HG02840 (cell line): ENCODE measurements at regions not wholly inside any gene's neighbourhood (a gene's known extent, or its start where the extent isn't known, plus 50 kb on each side); places are given as distances from the start of the nearest gene placed in this dataset.
"Not testable (repeated sequence)": the region's sequence is repeated elsewhere in the genome, so short reads cannot be mapped to it uniquely, and the experiment has no call there.

Experiments used
- ATAC-seq: cut with Tn5 transposase; IDR thresholded peaks from one replicate; pipeline ENCODE4 v1.9.1; 2021; ENCODE audit warnings: mild to moderate bottlenecking, moderate library complexity, moderate number of reproducible peaks; ENCODE audit not compliant: unreplicated experiment, low FRiP score

DNA sequence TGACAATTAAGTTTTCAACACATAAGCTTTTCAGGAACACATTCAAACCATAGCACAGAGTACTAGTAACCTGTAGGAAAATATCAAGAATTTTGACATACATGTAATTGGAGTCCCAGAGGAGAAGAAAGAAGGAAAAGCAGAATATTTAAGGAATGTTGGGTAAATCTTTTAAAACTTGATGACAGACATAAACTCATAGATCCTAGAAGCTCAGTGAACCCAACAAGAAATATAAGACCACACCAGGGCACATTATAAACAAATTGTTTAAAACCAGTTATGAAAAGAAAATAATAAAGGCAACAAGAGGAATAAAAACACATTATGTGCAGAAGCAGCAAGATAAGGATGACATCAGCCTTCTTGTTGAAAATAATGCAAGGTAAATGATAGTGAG is 151.5 kb upstream of the ATXN1 start:
- ATAC-seq = no peak

DNA sequence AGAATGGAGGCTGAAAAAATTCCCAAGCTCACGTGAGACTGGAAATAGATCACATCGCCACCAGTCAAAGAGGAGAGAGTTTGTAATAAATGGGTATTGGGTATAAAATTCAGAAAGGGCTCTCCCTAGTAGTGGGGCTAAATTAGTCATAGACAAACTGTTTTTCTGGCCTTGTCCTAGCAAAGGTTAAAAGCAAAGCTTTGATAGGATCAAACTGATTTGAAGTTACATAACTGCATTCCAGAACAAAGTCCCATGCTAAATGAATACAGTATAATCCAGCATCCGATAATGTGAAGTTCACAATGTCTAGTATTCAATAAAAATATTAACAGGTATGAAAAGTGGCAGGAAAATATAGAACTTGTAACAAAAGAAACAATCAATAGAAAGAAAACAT is 149.8 kb upstream of the ATXN1 start:
- no peak for ATAC-seq

DNA sequence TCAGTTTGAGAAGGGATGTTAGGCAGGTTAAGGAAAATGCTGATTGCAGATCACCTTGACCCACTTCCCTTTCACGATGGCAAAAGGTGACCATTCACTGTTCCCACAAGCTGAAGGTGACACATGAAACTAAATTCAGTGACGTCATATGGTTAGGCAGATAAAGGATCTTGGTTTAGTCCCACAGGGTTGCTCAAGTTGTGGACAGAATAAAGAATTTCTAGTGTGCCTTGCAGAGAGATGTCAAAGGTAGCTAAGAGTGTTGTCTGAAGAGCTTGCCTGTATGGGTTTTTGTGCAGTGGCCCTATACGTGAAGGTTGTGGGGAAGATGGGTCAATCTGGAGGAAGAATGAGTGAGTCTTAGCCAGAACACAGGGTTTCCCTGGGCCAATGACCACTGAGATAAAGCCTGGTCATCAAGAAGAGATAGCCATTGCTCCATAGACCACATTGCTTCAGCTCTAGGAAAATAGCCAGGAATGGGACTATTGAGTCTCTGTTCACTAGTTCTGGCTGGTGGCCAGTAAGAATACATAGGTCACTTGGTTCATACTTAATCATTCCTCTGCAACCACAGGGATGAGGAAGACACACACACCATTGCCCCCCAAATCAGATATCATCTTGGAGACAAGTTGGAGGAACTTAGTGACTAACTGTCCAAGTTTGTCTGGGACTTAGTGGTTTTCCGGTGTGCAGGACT is 148.5 kb upstream of the ATXN1 start:
- ATAC-seq = no peak

DNA sequence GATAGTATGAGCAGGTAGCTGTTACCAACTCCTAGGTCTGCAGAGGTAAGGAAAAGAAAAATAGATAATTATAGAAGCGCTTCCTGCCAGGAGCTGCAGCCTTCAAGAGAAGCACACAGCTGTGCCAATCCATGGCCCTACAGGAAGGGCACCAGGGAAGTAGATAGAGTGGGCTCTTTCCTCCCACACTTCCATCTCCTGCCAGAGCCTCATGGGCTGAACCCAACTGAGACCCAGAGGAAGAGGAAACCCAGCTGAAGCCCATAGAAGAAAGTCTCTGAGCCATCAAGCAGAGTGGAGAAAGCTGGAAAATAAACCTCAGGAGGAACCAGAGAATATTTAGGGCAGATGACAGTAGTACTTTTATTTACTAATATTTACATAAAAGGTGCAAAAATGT is 146.7 kb upstream of the ATXN1 start:
- no peak for ATAC-seq

DNA sequence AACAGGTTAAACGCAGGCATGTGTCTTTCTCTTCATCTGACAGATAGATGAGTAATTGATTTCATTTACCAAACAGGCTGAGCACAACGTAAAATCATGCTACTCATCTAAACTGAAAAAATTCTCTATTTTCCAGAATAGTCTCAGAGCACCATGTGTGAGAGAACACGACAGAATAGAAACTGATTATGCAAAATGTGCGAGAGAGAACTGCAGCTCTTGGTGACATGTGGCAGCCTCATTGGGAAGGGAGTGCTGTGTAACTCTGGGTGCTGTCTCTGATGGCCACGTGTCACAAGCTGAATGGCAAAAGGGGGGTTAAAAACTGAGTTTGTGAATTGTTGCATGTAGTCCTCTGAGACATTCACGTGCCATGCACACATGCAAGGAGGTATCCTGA is 143.7 kb upstream of the ATXN1 start:
- ATAC-seq = no peak

DNA sequence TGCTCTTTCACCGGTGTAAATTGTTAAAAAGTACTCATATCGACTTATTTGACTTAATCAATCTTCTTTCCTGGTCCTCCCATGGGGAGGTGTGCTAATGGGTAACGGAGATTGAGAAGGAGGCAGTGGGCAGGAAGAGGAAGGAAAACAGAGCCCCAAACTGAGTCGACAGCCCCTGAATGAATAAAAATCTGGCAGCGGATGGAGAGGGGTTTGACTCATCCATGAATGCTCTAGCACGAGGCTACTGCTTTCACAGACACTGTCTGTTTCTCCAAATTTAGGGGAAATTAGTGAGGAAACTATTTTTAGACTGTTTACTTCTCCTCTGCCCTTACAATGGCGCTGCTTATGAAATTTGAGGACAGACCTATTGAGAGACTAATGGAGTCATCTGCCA is 142.2 kb upstream of the ATXN1 start:
- ATAC-seq = no peak

DNA sequence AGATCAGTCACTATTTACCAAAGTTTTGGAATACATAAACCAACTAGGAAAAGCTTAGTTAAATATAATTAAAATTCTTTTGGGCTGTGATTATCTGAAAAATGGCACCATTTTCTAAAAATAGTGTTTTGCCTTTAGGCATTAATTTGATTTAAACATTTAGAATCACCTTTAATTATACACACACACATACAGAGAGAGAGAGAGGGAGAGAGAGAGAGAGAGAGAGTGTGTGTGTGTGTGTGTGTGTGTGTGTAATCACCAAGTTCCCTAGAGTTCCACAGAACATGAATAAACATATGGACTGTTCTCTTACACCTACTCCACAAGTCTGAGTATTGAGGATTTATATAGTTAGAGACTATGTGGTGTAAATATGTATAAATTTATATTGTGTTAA is 141.2 kb upstream of the ATXN1 start:
- no peak for ATAC-seq

DNA sequence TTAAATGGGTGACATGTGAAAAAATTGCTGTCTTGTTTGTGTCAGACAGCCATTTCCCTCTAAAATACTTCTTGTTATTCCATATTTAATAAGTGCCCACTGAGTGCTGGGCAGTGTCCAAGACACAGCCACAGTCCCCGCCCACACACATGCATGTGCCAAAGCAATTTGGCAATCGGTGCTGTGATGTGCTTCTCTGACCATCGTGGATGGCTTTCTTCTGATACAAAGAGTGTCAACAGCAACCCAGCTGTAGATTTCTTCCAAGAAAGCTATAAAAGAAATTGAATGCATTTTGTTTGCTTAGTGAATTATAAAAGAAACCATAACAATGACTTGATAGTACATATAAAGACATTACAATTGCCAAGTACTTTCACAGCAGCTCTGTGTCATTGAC is 140.5 kb upstream of the ATXN1 start:
- no peak for ATAC-seq

DNA sequence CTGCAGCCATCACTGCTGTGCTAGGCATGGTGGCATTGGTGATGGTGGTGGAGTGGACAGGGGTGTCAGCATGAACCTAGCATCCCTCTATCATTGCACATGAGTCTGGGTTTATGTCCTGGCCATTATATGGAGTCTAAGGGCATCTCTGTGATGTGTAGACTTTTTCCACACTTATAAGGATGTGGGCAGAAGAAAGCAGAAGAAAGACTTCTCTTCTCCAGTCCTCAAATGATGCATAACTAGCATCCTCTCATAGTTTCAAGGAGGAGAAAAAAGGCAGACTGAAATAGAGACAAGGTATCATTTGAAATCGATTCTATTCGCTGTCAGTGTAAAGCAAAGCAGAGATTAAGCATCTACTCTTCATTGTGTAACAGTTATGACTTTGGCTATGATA is 140.0 kb upstream of the ATXN1 start:
- no peak for ATAC-seq

DNA sequence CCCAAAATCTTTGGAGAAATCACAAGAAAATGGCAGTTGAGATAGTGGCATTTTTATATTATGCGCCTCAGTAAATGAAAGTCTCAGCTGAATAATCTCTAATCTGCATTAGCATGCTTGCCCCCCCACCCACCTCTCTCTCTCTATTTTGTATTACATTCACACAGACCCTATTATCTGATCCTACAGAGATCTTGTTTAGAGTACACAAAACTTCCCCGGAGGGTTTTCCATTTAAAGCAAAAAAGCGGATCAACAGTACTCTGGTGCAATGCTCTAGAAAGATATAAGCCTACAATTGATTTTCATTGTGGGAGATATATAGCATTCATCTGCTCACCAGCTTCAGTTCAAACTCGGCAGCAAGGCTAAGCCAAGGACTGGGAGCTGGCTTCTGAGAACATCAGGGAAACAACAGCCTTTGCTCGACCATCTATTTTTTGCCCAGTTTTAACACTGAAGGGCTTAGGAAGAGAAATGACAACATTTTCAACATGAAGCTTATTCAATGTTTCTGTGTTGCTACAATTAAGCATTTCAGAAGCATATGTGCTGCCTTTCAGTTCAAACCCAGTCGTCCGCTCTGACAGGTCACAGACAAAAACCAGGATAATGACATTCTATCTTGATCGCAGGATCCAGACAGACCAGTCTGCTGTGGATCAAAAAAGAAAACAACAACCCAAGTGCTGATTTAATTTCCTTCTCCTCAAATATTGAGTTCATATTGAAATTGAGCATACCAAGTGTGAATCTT is 137.6 kb upstream of the ATXN1 start:
- no peak for ATAC-seq

DNA sequence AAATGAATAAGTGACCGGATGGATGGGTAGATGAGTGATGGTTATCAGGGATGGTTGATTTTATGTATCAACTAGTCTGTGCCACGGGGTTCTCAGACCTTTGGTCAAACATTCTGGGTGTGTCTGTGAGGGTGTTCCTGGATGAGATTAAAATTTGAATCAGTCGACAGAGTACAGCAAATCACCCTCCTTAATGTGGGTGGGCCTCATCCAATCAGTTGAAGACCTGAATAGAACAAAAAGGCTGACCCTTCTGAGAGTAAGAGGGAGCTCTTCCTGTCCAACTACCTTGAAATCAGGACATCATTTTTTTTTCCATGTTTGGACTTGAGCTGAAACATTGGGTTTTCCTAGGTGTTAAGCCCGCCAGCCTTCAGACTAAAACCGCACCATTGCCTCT is 136.4 kb upstream of the ATXN1 start:
- ATAC-seq = no peak

DNA sequence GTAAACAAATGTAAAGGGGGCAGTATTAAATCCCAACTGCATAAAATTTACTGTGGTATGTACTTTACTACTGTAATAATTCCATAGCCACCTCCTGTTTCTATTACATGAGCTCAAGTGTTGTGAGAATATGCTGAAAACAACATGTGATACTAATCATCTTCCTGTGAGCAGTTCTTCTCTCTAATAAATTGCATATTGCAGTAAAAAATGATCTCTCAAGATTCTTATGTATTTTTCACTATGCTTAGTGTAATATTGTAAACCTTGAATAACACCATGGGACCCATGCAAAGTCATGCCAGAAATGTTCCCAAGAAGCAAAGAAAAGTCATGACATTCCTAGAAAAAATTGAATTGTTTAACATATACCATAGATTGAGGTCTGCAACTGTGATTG is 133.0 kb upstream of the ATXN1 start:
- no peak for ATAC-seq

DNA sequence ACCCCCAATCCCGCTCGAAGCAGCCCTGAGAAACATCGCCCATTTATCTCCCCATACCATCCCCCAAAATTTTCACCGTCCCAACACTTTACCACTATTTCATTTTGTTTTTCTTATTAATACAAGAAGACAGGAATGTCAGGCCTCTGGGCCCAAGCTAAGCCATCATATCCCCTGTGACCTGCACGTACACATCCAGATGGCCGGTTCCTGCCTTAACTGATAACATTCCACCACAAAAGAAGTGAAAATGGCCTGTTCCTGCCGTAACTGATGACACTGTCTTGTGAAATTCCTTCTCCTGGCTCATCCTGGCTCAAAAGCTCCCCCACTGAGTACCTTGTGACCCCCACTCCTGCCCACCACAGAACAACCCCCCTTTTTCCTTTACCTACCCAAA is 129.8 kb upstream of the ATXN1 start:
- not testable (repeated sequence) for ATAC-seq

DNA sequence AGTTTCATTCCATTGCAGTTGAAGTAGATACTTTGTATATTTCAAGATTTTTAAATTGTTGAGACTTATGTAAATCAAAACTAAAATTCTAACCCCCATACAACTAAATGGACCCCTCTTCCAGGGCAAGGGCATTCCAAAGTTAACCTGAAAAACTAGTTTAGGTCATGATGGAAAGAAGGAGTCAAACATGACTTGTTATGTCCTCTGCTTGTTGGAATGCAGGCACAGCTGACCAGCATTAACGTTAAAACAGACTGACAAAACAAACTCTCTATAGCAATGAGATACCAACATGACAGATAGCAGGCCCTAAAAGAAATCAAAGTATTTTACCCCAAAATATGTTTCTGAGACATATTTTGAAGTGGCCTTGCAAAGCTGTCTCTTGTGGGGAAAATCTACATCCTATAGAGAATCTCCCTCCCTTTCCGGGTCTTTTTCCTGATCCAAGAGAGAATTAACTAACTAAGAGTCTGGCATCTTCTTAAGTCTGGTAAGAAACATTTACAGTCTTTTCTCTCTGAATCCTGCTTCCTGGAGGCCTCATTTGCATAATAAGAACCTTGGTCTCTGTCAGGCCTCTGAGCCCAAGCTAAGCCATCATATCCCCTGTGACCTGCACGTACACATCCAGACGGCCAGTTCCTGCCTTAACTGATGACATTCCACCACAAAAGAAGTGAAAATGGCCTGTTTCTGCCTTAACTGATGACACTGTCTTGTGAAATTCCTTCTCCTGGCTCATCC is 124.3 kb upstream of the ATXN1 start:
- ATAC-seq = no peak

DNA sequence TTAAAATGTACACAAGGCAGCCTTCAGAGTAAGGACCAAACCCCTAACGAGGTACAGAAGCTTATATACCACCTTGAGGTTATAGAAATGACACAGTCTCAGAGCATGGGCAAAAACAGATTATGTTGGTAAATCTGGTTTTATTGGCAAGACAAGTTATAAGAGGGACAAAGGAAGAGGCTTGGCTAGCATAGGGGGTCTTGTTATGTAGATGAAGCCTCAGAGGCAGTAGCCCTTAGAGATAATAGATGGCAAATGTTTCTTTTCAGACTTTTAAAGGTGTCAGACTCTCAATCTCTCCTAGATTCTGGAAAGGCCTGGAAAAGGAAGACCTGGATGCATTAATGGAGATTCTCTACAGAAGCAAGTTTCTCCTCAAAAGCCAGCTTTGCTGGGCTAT is 123.3 kb upstream of the ATXN1 start:
- ATAC-seq = no peak

DNA sequence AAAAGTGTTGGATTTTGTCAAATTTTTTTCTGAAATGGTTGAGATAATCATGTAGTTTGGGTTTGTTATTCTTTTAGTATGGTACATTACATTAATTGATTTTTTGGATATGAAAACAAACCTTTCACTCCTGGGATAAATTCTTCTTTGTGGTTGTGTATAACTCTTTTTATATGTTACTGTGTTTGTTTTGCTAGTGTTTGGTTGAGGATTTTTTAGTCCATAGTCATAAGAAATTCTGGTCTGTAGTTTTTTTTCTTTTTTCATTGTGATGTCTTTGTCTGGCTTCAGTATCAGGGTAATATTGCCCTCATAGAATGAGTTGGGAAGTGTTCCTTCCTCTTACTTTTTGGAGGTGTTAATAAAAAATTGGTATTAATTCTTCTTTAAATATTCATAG is 122.2 kb upstream of the ATXN1 start:
- ATAC-seq = no peak

DNA sequence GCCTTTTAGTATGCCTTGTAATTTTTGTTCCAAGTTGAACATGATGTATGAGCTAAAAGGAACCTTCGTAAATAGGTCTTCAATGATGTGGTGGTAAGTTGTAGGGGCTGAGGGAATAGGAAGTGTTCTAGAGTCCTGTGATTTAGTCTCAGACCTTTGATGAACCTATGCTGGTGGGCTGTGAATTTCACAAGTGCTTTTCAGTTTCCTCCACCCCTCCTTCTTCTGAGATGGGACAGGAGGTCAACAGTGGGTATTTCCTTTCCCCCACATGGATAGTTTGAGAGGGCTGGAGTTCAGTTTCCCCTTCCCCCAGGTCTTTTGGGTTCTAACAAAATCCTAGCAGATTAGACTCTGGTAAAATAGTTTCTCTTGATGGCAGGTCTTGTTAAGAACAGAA is 121.0 kb upstream of the ATXN1 start:
- no peak for ATAC-seq

DNA sequence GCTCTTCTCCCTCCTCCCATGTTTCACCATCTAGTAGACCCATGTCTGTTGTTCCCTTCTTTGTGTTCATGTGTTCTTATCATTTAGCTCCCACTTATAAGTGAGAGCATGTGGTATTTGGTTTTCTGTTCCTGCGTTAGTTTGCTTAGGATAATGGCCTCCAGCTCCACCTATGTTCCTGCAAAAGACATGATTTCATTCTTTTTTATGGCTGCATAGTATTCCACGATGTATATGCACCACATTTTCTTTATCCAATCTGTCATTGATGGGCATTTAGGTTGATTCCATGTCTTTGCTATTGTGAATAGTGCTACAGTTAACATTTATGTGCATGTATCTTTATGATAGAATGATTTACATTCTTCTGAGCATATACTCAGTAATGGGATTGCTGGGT is 115.6 kb upstream of the ATXN1 start:
- ATAC-seq = not testable (repeated sequence)

DNA sequence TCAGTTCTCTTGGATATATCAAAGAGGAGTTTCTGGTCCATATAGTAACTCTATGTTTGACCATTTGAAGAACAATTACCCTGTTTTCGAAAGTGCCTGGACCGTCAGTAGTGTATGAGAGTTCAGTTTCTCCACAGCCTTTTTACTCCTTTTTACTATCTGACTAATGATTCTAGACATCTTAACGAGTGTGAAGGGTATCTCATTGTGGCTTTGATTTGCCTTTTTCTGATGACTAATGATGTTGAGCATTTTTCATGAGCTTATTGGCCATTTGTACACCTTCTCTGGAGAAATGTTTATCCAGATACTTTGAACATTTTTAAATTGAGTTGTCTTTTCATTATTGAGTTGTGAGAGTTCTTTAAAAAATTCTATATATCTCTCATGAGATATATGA is 114.9 kb upstream of the ATXN1 start:
- no peak for ATAC-seq

DNA sequence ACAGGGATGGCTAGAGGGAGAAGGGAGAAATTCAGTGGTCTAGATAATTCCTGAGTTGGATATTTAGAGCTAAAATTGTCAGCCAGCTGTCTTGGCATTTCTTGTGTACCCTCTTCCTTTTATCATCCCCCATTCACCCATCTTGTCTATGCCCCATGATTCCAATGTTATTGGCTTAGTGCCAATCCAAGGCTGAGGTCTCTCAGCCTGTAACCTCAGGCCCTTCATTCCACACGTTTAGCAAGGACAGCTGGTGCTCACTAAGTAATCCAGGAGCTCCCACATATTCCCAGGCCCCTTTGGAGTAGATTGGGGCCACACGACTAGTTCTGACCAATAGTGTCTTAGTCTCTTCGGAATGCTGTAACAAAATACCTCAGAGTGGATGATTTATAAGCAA is 112.4 kb upstream of the ATXN1 start:
- ATAC-seq = no peak

DNA sequence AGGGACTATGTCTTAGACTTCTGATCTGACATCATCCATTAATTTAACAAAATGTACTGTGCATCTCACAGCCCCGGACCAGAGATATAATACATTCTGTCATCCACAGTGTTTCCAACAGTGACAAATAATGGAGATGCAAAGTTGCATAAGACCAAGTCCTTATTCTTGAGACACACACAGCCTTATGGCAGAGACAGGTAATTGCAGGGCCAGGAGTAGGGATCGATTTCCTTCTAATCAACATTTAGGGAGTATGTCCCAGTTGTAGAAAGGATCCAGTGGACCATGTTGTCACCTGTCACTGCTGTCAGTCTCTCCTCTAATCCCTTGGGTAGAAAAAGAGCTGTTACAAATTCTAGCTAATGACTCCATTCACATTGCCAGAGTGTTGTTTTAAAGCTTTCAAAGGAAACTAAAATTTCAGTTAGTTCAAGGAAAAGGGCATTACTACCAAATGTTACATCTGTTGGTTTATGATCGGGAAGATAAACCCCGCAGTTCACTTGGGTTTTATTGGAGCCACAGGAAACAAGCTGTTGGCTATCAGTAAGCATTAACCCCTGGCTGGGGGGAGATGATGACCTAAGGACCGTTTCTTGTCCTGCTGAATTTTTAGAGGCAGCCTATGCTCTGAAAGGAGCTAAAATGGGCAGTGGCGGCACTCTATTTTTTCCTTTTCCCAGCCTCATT is 111.4 kb upstream of the ATXN1 start:
- no peak for ATAC-seq
